ENCODE measurements at regions not wholly inside any gene's neighbourhood (a gene's known extent, or its start where the extent isn't known, plus 50 kb on each side); places are given as distances from the start of the nearest gene placed in this dataset.

DNA sequence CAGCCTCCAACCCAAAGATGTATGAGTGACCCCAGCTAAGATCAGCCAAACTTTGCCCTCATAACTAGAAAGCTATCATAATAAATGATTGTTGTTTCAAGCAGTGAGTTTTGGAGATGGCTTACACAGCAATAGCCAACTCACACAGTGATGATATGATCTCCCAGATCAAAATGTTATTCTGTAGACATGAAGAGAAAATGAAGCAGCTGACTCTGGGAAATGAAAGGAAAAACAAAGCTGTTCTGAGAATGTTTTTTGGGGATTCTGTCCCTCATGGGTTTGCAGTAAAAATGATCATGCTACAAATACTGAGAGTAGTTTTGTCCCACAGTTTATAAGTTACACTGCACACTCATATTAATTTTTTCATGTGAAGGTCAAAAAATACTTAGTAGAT lies 617.8 kb downstream of the MRPL39 start:
- no peak for DNase-seq

DNA sequence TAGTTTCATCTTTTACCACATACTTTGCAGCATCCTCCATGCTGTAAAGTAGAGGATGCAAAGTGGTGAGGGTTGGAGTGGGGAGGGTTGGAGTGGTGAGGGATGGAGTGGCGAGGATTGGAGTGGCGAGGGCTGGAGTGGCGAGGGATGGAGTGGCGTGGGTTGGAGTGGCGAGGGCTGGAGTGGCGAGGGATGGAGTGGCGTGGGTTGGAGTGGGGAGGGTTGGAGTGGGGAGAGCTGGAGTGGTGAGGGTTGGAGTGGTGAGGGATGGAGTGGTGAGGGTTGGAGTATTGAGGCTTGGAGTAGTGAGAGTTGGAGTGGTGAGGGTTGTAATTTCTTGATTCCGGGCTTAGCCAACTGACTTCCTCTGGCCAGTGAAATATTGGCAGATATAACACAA lies 618.3 kb downstream of the MRPL39 start:
- no peak for DNase-seq

DNA sequence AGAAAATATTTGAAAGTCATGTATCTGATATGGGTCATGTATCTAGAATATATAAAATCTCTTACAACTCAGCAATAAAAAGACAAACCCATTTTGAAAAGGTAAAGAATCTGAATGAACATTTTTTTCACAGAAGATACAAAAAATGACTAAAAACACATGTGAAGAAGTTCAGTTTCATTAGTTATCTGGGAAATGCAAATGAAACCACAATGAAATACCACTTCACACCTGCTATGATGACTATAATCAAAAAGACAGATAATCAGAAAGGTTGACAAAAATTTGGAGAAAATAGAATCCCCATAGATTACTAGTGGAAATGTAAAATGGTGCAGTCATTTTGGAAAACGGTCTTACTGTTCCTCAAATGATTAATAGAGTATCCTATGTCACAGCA lies 631.0 kb downstream of the MRPL39 start:
- no peak for DNase-seq

DNA sequence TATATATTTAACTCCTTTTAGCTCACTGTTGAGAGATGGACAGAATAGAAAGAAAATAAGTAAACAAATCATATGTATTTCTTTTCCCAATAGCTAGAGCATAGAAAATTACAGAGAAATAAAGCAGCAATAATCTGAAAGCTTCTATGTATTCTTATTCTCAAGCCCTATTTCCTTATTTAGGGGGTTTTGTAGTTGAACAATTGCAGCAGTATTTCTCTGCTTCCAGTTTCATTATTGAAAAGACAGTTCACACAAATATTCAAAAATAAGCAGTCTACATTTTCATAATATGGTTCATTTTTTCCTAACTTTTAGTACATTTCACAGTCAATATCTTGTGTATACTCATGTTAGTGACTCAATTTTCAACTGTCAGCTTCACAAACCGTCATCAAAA lies 638.2 kb downstream of the MRPL39 start:
- no peak for DNase-seq

DNA sequence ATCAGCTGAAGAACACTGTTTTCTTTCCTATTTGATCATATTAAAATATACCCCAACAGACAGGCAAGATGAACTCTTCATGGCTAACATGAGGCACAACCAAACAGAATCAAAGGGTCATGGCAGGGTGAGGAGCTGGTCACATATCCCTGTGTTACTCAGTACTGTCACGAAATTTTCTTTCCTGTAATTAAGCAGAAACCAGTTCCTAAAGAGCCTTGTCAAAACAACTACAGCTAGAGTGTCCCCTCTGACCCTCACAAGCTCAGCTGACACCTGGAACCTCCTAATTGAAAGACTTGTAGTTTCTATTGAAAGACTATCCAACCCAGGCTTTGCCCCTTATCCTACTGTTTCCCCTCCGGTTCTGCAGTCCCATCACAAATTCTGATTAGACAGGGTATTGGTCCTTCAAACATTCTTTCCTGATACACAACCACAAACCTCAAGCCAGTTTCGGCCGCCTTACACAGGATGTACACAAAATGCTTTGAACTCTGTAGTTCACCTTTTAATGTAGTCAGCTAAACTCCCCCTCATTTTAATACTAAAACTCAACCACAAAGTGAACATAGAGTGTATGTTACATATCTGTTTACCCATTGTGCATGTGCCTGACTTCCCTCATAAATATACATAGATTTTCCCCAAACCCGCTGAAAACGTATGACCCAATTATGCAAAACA lies 651.9 kb downstream of the MRPL39 start:
- DNase-seq, result no peak

DNA sequence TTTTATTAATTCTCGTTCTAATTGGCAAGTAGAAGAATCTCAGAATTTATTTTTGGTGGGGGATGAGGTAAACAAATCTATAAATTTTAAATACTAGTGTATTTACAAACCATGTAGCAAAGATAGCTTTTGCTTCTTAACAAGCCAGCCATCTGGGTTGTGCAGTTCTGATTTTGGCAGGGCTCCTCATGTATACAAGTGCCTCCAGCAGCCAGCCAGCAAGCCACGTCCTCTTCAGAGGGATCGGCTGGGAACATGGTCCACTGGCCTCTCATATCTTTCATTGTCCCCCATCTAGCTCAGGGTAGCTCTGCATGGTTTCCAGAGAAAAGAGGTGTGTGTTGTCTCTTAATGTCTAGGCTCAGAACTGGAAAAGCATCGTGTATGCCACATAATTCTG lies 659.1 kb downstream of the MRPL39 start:
- no peak for DNase-seq

DNA sequence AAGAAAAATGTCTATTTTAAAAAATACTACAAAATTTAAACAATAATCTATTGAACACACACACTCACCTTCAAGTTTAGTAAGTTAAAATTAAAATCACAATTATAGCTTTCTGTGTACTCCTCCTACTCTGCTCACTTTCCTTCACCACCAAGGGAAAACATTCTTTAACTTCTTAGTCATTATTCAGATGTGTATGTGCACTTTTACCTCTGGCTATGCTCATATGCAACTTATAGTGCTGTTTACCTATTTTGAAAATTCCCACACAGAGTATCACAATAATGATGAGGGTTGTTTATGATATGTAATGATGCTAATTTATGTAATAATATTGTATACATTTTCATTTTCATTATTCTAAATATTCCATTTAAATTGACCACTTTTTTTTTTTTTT lies 661.4 kb downstream of the MRPL39 start:
- DNase-seq, result no peak

DNA sequence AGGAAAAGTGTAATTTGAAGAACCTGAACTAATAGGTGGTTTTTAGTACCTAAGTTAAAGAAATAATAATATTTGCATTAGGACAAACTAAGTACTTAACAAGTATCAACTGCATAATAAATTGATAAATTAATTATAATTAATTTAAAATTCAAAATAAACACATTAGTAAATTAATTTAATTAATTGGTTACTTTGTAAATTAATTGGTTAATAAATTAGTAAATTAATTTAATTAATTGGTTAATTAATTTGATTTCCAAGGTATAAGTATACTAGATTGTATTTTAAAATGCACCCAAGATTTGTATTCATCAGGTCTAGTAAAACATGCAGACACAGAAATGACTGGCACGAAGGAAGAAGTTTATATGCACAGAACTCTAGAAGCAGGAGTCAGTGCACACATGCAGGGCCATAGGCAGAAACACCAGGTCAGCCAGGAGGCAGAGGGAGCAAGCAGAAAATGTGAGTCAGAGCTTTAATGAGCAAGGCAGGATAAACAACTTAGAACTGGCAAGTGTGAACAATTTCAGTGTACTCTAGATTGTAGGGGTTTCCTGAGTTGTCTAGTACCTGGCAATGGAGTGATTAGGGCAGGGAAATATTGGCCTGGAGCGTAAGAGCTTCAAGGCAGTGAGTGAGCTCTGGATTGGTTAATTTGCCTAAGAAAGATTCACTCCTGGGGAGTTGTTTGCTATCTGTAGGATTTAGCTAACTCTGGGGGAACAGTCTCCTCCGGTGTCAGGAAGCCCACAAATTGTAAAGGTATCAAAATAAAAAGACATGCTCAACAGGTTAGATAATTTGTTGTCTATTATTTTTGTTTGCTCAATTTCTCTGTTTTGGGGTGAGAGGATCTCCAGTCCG lies 665.7 kb downstream of the MRPL39 start:
- DNase-seq, result no peak

DNA sequence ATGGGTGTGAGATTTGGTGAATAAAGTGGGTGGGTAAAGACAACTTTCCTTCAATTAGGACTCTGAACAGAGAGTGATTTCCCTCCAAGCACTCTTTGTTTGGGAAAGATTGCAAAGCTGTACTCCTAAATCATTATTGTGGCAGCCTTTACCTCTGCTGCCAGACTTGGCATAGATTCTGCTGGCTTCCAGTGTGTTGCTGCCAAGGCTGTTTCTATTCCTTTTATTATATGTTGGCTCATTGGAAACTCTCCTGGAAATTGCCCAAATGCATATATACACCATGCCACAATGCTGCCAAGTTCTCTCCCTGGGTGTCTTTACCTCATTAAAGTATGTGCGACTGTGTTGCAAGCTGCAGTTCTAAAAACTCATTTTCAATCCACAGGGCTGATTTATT lies 668.0 kb downstream of the MRPL39 start:
- no peak for DNase-seq

DNA sequence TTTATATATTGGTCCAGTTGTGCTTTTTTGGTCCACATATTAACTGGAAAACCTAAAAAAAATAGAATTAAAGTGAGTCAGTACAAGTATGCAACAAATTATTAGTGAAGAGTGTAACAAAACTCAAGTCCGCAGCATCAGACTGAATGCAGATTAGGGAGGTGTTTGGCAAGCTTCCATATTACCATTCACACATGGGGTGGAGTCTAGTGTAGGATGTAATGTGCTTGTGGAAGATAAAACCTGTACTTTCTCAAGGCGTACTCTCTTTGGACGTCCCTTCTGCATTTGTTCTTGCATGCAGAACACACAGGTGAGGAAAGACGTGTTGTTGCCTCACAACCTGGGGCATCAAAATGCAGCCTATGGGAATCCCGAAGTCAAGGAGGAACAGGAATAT lies 668.7 kb downstream of the MRPL39 start:
- no peak for DNase-seq

DNA sequence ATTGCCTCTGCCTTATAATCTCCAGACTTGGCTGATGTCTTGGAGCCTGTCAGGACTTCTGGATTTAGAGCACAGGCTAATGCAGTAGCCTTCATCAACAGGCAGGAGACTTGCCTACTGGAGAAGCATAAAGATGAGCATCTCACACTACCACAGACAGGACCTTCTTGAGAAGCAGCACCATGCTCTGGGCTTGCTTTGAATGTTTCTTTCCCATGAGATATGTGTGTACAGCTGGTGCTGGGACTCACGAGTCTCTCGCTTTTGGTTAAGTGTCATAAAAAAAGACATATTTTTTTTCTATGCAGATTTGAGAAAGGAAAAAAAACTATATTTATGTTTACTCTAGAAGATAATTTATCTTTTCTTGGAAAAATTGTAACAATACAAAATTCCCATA lies 671.3 kb downstream of the MRPL39 start:
- DNase-seq, result no peak

DNA sequence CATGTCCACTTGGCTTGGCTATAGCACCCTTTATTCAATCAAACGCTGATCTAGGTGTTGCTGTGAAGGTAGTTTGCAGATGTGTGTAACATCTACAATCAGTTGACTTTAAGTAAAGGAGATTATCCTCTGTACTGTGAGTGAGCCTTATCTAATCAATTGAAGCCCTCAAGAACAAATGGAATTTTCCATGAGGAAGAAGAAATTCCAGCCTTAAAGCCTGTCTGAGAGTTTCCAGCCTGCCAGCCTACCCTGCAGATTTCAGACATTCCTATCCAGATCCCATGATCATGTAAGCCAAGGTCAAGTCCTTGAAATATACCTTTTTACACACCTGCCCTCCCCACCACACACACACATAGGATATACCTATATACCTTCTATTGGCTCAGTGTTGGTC lies 696.7 kb downstream of the MRPL39 start:
- DNase-seq, result no peak

DNA sequence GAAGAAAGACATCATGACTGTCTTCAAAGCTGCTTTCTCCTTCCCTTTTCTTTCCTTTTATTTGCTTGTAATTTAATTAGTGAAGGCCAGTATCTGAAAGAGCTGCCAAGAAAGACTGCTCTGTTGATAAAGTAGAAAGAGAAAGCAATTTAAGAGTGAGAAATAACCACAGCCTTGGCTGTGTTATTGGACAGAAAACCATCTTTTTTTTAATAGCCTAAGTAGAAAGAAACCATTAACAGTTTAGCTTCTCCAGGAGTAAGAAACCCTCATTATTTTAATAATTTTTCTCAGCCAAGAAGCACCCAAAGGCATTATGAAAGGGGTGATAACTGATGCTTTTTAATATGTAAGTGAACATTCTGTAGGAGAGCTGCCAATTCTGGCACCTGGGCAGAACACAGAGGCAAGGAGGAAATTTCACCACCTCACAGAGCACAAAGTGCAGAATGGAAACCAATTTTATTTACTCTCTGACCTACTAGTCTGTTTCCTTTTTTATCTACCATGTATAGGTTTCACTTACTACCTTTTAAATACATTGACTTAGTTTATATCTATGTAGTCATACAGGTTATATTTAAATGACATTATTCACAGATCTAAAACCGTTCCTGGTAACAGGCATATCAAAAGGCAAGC lies 703.2 kb downstream of the MRPL39 start:
- DNase-seq, result no peak

DNA sequence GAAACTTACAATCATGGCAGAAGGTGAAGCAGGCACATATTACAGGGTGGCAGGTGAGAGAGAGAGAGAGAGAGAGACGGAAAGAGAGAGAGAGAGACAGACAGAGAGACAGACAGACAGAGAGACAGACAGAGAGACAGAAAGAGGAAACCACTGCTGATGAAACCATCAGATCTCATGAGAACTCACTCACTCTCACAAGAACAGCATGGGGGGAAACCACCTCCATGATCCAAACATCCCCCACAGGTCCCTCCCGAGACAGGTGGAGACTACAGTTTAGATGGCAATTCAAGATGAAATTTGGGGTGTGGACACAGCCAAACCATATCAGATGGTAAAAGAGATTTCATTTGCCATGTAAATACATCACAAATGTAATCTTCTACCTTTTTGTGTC lies 708.1 kb downstream of the MRPL39 start:
- no peak for DNase-seq

DNA sequence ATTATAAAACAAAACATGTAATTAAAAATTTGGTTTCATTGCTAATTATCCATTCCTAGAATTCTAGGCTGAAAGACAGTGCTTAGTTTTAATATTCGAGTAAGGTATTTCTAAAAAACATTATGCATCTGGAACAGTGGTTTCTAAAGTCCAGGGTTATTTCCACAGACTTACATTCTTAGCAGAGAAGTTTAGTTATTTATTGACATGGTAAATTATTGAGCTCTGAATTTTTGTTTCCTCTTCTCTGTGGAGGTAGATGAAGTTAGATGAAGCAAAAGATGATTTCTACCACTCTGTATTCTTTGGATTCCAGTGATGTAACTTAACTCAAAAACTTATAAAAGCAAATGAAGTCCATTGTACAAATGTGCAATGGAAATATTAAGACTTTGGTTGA lies 709.4 kb downstream of the MRPL39 start:
- no peak for DNase-seq

DNA sequence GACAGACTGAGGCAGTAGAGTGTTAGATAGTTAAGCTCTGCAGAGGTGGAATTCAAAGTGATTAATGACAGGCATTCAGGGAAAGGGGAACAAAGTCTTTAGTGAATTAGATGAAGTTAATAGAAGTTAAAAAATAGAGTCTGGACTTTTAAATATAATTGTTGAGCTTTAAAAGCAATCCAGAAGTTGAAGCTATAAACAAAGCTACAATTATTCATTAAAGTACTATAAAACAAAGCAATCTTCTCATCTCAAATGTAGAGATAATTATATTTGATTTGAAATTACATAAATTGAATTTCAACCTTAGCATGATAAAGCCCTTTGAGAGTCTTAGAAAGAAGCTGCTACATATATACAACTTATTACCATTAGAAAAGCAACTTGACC lies 710.6 kb downstream of the MRPL39 start:
- DNase-seq, result no peak

DNA sequence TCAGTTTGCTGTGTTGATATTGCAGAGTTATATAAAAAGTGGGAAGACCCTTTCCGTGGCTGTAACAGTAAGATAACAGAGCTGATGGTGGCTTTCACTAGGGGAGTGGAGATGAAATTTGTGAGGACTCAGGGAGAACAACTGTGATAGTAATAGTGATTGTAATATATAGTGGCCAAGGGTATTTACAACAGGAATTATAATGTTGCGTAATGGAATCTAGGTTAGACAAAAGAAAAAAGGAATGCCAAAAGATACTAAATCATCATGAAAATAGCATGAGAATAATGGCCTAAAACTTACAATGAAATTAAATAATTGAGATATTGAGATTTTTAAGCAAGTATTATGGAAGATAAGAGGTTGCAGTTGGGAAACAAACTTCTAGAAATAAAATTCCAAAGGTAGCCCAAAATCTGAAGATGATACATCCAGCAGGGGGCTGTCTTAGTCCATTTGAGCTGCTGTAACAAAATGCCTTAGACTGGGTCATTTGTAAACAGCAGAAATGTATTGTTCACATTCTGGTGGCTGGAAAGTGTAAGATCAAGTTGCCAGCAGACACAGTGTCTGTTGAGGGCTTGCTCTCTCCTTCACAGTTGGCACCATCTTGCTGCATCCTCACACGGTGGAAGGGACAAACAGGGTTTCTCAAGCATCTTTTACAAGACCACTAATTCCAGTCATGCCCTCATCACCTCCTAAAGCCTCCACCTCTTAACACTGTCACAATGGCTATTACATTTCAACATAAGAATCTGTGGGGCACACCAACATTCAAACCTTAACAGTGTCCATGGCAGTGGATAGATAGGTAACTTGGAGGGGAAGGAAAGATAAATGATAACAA lies 711.2 kb downstream of the MRPL39 start:
- no peak for DNase-seq

DNA sequence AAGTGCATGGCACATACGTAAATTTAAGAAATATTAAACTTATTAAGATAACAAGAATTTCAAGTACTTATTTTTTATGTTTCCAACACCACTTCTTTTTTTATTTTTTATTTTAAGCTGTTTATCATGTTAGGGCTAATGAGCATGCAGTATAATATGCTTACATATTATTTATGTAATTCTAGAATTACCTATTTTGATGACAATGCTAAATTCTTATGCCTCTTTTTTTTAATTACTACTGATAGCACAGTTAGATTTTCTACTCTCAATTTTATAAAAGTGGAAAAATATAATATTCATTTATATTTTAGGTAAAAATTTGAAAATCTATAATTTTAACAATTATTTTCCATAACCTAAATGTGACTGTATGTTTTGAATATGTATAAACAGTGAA lies 713.0 kb downstream of the MRPL39 start:
- DNase-seq, result no peak

DNA sequence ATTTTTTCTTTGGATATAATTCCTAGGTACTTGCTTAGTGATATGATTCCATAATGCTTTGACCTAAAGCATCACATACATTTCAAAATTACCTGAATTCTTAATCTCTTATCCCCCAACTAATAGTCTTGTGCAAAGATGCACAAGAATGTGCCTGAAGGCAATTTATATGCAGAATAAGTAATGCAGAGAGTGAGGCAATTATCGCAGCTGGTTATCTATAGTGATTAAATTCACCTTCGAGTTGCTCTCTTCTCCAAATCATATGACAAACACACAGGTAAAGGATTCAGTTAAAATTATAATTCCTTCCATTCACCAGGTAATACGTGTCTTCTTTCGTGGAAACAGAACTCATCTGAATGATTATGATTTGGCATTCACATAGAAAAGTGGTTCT lies 717.3 kb downstream of the MRPL39 start:
- no peak for DNase-seq

DNA sequence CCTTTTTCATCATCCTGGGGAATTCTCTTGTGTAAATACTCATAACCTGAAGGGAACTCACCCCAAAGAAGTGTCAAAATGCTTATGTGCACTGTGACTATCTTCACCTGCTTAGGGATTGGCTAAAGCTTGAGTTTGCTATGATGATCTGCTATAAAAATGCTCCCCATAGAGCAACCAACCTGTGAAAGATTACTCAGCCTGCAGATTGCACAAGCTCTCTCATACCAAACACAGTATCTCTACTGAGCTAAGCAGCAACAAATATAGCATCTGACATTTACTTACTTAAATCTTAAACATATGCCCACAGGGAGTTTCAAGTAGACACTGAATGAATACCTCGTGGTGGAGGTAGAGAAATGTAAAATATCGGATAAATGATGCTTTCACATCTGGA lies 725.8 kb downstream of the MRPL39 start:
- DNase-seq, result no peak

DNA sequence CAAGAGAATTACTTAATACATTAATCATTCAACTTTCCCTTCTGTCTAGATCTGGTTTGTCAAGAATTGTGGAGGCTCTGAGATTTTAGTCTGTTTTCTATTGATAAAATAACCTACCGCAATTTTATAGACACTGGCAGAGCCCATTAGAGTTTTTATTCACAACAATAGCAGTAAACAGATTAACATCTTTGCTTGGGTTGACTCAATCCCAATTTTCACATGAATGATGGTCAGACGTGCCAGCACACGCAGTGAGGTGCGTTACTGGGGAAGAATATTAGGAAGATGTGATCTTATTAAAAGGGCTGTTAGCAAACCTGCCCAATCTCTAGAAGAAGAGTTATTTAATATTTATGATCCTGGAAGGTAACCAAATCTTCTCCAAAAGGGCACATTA lies 736.6 kb downstream of the MRPL39 start:
- no peak for DNase-seq

DNA sequence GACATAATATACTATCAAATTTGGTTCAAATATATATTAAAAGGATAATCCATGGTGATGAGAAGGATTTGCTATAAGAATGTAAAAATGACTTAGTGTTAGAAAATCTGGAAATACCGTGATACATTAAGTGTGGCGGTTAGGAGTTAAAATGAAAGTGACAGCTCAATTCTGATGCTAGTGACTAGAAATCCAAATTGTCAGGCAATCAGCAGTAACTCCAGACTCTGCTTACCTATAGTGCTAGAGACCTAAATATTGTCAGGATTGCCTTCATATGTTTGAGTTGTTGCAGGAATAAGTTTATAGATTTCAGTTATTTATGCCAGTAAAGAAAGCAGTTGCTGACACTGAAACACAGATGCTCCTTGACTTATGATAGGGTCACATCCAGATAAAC lies 737.4 kb downstream of the MRPL39 start:
- no peak for DNase-seq

DNA sequence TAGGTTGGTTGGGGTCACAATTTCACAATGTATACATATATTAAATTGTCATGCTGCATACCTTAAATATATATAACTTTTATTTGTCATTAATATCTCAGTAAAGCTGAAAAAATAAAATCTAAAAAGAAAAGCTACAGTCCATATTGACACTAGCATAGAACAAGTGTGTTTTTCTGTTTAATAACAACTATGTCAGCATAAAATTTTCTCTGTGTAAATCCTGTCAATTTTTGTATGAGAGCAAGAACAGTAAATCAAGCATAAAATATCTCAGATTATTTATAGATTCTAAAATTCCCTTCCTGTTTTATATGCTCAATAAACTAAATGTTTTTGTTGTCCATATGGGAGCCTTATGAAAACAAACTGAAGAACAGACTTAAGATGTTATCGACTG lies 739.2 kb downstream of the MRPL39 start:
- DNase-seq, result no peak
